ENCODE measurements at regions not wholly inside any gene's neighbourhood (a gene's known extent, or its start where the extent isn't known, plus 50 kb on each side); places are given as distances from the start of the nearest gene placed in this dataset.

GRCh38 chr2:16275131-16275530, 334.8 kb downstream of the MYCN start:
- intact Hi-C loops (cut with micrococcal nuclease) (no loop called here), in situ Hi-C loops (cut with MboI; ENCODE audit: low sequenced_read_pairs) (no loop called here), dilution Hi-C loops (cut with HindIII; ENCODE audit: low sequenced_read_pairs, unreplicated experiment) (no loop called here)
- no peak overlapping the region for H3K27ac ChIP-seq (ENCODE audit: insufficient read depth, low read length)
- TF ChIP-seq CHD1 (IDR thresholded peaks at IDR 0.05; ENCODE audit: low read depth, low read length) (no peak), RFX5 (IDR thresholded peaks at IDR 0.05; ENCODE audit: low read depth, low read length) (no peak), MXI1 (IDR thresholded peaks at IDR 0.05; ENCODE audit: borderline replicate concordance, low read depth, low read length) (no peak), CEBPB (IDR thresholded peaks at IDR 0.05; ENCODE audit: low read depth, low read length) (no peak), POLR2A (IDR thresholded peaks at IDR 0.05; ENCODE audit: low read depth, low read length) (no peak), RCOR1 (IDR thresholded peaks at IDR 0.05; ENCODE audit: insufficient replicate concordance, low read length) (no peak), MAZ (IDR thresholded peaks at IDR 0.05; ENCODE audit: borderline replicate concordance, low read depth, low read length) (no peak), USF2 (IDR thresholded peaks at IDR 0.05; ENCODE audit: low read depth, low read length) (no peak), BHLHE40 (IDR thresholded peaks at IDR 0.05; ENCODE audit: low read depth, low read length) (no peak), MAFK (IDR thresholded peaks at IDR 0.05; ENCODE audit: low read depth, low read length) (no peak), ELK1 (IDR thresholded peaks at IDR 0.05; ENCODE audit: borderline replicate concordance, low read depth, low read length) (no peak), NFE2L2 (IDR thresholded peaks at IDR 0.05; ENCODE audit: low read depth, low read length) (no peak), FOS (IDR thresholded peaks at IDR 0.05; ENCODE audit: low read depth, low read length) (no peak)
- TF ChIP-seq, protein P1, sequence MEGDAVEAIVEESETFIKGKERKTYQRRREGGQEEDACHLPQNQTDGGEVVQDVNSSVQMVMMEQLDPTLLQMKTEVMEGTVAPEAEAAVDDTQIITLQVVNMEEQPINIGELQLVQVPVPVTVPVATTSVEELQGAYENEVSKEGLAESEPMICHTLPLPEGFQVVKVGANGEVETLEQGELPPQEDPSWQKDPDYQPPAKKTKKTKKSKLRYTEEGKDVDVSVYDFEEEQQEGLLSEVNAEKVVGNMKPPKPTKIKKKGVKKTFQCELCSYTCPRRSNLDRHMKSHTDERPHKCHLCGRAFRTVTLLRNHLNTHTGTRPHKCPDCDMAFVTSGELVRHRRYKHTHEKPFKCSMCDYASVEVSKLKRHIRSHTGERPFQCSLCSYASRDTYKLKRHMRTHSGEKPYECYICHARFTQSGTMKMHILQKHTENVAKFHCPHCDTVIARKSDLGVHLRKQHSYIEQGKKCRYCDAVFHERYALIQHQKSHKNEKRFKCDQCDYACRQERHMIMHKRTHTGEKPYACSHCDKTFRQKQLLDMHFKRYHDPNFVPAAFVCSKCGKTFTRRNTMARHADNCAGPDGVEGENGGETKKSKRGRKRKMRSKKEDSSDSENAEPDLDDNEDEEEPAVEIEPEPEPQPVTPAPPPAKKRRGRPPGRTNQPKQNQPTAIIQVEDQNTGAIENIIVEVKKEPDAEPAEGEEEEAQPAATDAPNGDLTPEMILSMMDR (conservative IDR thresholded peaks at IDR 0.05; ENCODE audit: low read depth, low read length), result no peak
- no peaks in the 10 kb centered on the region for H3K79me1 ChIP-seq (ENCODE audit: low read depth in 1 of 2, low read length in 2 of 2)
- no peaks in the 10 kb centered on the region for H3K27me3 ChIP-seq (ENCODE audit: control insufficient read depth, insufficient read depth, low read length)
- no peak for DNase-seq
- no peak overlapping the region for H4K5ac ChIP-seq (ENCODE audit: low read depth, low read length)
- H4K91ac ChIP-seq (ENCODE audit: insufficient read depth, low read depth, low read length), result no peak overlapping the region
- no peak for ATAC-seq (ENCODE audit: low read depth)
- no peak overlapping the region for H2AK9ac ChIP-seq (replicated peaks; ENCODE audit: low read depth, low read length, poor library complexity)
- no peak overlapping the region for H3K14ac ChIP-seq (replicated peaks; ENCODE audit: low read depth, low read length)
- no peak overlapping the region for H2BK15ac ChIP-seq (ENCODE audit: low read depth, low read length)
- no TSS peak for BruUV-seq (replicated peaks)
- no peak overlapping the region for H3K56ac ChIP-seq (ENCODE audit: extremely low read depth, insufficient read depth, low read length)
- no CpG with 5 or more reads among the region's 4 CpGs for WGBS, 2 experiments (ENCODE audit: extremely low coverage in 2 of 2, insufficient read length in 1 of 2)
- no peak overlapping the region for H2AFZ ChIP-seq (replicated peaks; ENCODE audit: low read length, poor library complexity)
- ChIA-PET CTCF (no interaction called here), POLR2A (ENCODE audit: unreplicated experiment) (no interaction called here)
- H4K8ac ChIP-seq (ENCODE audit: low read depth in 2 of 2, low read length in 2 of 2), result no peak overlapping the region
- no peak overlapping the region for H2BK20ac ChIP-seq (ENCODE audit: low read depth, low read length)
- peaks cover 30% of the 10 kb centered on the region for H3K9me3 ChIP-seq (ENCODE audit: control insufficient read depth, insufficient read depth, low read length)
- H2BK5ac ChIP-seq (ENCODE audit: low read depth, low read length, poor library complexity, severe bottlenecking), result no peak overlapping the region
- no peak overlapping the region for H2AK5ac ChIP-seq (ENCODE audit: low read depth, low read length)
- H3K23ac ChIP-seq (ENCODE audit: low read depth, low read length), result no peak overlapping the region
- H3K4me2 ChIP-seq (ENCODE audit: low read depth, low read length), result no peak overlapping the region
- no peak overlapping the region for H3K4ac ChIP-seq (ENCODE audit: low read depth, low read length)
- H2BK120ac ChIP-seq (ENCODE audit: low read depth, low read length), result no peak overlapping the region
- H4K20me1 ChIP-seq (ENCODE audit: insufficient read depth, low read length), result no peaks in the 10 kb centered on the region
- H3K9me1 ChIP-seq (ENCODE audit: insufficient read depth, low read length), result no peaks in the 10 kb centered on the region
- no peak overlapping the region for H3K4me3 ChIP-seq (ENCODE audit: insufficient read depth, low read depth, low read length)
- no peak overlapping the region for H3K9ac ChIP-seq (ENCODE audit: low read depth, low read length)
- H3K4me1 ChIP-seq (ENCODE audit: control insufficient read depth, insufficient read depth, low read length), result no peaks in the 10 kb centered on the region
- no peak overlapping the region for H3K18ac ChIP-seq (ENCODE audit: low read depth, low read length)
- no peaks in the 10 kb centered on the region for H3K36me3 ChIP-seq (ENCODE audit: control insufficient read depth, insufficient read depth, low read length)

Data from IMR-90 (cell line).